MCF 10A (cell line): ENCODE measurements at regions not wholly inside any gene's neighbourhood (a gene's known extent, or its start where the extent isn't known, plus 50 kb on each side); places are given as distances from the start of the nearest gene placed in this dataset.
"Not testable (repeated sequence)": the region's sequence is repeated elsewhere in the genome, so short reads cannot be mapped to it uniquely, and the experiment has no call there.

Source experiments
- BruUV-seq: library from RNA; stranded (reverse); fragments of 400-500 nt; replicated peaks from 2 replicates; lab custom pipeline; 2021; lab: Mats Ljungman, UMichigan
- CTCF ChIA-PET: fragments of 300-600 bp; sonication (Branson Sonifier 250); formaldehyde crosslinking; extraction: SDS; loops from one replicate; lab custom pipeline; 2021; ENCODE audit warnings: antibody characterized with exemption, inconsistent platforms; lab: Yijun Ruan, JAX
- POLR2A ChIA-PET: fragments of 300-600, 350-650 bp; sonication (Branson Sonifier 250); formaldehyde crosslinking; extraction: SDS; loops from one replicate; lab custom pipeline; 2020; ENCODE audit warnings: antibody characterized with exemption, inconsistent platforms; lab: Yijun Ruan, JAX
- DNase-seq: peaks from one replicate; pipeline ENCODE4 v3.0.0-alpha.2; 2018; ENCODE audit not compliant: unreplicated experiment
- H3K27ac Mint-ChIP-seq: one replicate; pipeline ENCODE4 v1.8.0; 2022; ENCODE audit warnings: mild to moderate bottlenecking, low read depth, mixed read lengths; ENCODE audit not compliant: unreplicated experiment
- H3K27me3 Mint-ChIP-seq: one replicate; pipeline ENCODE4 v1.8.0; 2022; ENCODE audit warnings: mixed read lengths; ENCODE audit not compliant: insufficient read depth, unreplicated experiment
- H3K36me3 Mint-ChIP-seq: one replicate; pipeline ENCODE4 v1.8.0; 2022; ENCODE audit warnings: mild to moderate bottlenecking, moderate library complexity, mixed read lengths; ENCODE audit not compliant: insufficient read depth, unreplicated experiment
- H3K4me1 Mint-ChIP-seq: one replicate; pipeline ENCODE4 v1.8.0; 2022; ENCODE audit warnings: mixed read lengths; ENCODE audit not compliant: insufficient read depth, unreplicated experiment
- H3K4me3 Mint-ChIP-seq: one replicate; pipeline ENCODE4 v1.8.0; 2022; ENCODE audit warnings: mild to moderate bottlenecking, moderate library complexity, mixed read lengths; ENCODE audit not compliant: unreplicated experiment
- H3K9me3 Mint-ChIP-seq: one replicate; pipeline ENCODE4 v1.8.0; 2022; ENCODE audit warnings: mixed read lengths; ENCODE audit not compliant: unreplicated experiment
- intact Hi-C: fragments of 100-400 bp; cut with micrococcal nuclease; formaldehyde crosslinking; loops from 2 replicates; pipeline ENCODE4 v1.14.1; 2022
- TF ChIP-seq, protein P1 (sequence below): fragments of 200-600 bp; IDR thresholded peaks from one replicate; pipeline ENCODE4 v1.8.0; 2022; ENCODE audit warnings: antibody characterized with exemption, mild to moderate bottlenecking; ENCODE audit not compliant: unreplicated experiment

DNA sequence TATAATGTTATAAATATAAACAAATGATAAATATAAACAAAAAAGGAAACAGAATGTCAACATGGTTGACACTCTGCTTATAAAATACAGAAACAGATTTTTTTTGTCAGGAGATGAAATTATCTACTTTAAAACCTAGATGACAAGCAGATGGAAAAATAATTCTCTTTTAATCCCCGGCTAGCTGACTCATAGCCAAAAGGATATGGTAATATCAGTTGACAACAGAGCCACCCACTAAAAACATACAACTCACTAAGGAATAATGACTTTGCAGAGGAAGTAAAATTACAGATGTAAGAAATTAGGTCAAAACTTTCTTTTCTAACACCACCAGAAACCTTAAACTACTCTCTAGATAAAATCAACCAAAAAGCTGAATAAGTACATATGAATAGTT, 131.1 kb upstream of the ABCB5 start:
- ChIA-PET POLR2A (no interaction called here), CTCF (no interaction called here)
- TF ChIP-seq, protein P1, sequence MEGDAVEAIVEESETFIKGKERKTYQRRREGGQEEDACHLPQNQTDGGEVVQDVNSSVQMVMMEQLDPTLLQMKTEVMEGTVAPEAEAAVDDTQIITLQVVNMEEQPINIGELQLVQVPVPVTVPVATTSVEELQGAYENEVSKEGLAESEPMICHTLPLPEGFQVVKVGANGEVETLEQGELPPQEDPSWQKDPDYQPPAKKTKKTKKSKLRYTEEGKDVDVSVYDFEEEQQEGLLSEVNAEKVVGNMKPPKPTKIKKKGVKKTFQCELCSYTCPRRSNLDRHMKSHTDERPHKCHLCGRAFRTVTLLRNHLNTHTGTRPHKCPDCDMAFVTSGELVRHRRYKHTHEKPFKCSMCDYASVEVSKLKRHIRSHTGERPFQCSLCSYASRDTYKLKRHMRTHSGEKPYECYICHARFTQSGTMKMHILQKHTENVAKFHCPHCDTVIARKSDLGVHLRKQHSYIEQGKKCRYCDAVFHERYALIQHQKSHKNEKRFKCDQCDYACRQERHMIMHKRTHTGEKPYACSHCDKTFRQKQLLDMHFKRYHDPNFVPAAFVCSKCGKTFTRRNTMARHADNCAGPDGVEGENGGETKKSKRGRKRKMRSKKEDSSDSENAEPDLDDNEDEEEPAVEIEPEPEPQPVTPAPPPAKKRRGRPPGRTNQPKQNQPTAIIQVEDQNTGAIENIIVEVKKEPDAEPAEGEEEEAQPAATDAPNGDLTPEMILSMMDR = no peak
- H3K27ac Mint-ChIP-seq = no peak overlapping the region
- H3K4me1 Mint-ChIP-seq = no peaks in the 10 kb centered on the region
- H3K27me3 Mint-ChIP-seq = no peaks in the 10 kb centered on the region
- intact Hi-C loops = no loop called here
- BruUV-seq = no TSS peak
- peaks cover 15% of the 10 kb centered on the region for H3K9me3 Mint-ChIP-seq
- H3K4me3 Mint-ChIP-seq = no peak overlapping the region
- H3K36me3 Mint-ChIP-seq = no peaks in the 10 kb centered on the region
- no peak for DNase-seq

DNA sequence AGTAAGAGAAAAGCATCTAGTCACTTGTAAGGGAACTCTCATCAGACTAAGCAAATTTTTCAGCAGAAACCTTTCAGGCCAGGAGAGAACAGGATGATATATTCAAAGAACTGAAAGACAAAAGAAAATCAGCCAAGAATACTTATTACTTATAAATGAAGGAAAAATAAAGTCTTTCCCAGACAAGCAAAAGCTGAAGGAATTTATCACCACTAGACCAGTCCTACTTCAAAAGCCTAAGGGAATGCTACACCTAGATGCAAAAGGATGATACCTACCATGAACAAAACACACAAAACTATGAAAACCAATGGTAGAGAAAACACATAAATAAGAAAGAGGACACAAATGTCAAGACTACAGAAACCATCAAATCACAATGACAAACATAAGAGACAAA, 126.6 kb upstream of the ABCB5 start:
- ChIA-PET POLR2A (no interaction called here), CTCF (interaction anchor here (0.6 kb wide), 2 partner anchors 19 to 20 kb away, joined by 3 read pairs; no protein-coding TSS in a partner anchor)
- TF ChIP-seq, protein P1 = no peak
- Mint-ChIP-seq H3K4me3 (no peak overlapping the region), H3K9me3 (peaks cover 19% of the 10 kb centered on the region), H3K36me3 (no peaks in the 10 kb centered on the region), H3K27me3 (no peaks in the 10 kb centered on the region), H3K4me1 (no peaks in the 10 kb centered on the region), H3K27ac (no peak overlapping the region)
- intact Hi-C loops = no loop called here
- no peak for DNase-seq
- BruUV-seq = no TSS peak

DNA sequence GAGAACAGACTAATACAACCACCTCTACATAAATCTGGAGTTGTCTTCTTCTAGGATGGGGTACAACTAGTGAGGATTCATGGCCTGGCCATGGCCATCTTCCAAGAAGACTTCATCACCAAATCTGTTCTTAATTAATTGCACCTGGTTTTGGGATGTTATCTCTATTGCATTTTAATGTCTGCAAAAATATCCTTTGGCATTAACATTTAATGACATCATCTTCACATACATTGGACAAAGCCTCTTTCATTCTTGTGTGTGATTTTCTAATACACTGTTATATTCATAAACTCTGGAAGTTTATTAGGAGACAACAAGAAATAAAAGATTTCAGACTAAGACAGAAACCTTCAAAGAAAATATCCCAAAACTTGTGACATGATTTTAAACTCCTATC, 124.2 kb upstream of the ABCB5 start:
- intact Hi-C loops = no loop called here
- Mint-ChIP-seq H3K4me3 (no peak overlapping the region), H3K27ac (no peak overlapping the region), H3K27me3 (no peaks in the 10 kb centered on the region), H3K9me3 (peaks cover 14% of the 10 kb centered on the region), H3K4me1 (no peaks in the 10 kb centered on the region), H3K36me3 (no peaks in the 10 kb centered on the region)
- ChIA-PET POLR2A (no interaction called here), CTCF (interaction anchor here (0.7 kb wide), 1 partner anchor 1181 kb away, joined by 4 read pairs; no protein-coding TSS in a partner anchor)
- no TSS peak for BruUV-seq
- DNase-seq = no peak
- TF ChIP-seq, protein P1 = no peak

DNA sequence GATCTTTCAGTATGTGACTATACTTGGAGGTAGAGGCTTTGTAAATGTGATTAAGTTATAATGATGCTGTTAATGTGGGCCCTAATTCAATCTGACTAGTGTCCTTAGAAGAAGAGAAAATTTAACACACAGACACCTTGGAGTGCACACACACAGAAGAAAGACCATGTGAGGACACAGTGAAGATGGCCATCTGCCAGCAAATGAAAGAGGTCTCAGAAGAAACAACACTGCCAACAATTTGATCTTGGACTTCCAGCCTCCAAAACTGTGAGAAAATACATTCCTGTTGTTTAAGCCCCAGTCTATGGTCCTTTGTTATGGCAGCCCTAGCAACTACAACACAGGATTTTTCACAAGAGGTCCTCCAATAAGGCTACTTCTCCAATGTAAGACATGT, 120.9 kb upstream of the ABCB5 start:
- intact Hi-C loops = no loop called here
- no peaks in the 10 kb centered on the region for H3K27me3 Mint-ChIP-seq
- H3K4me1 Mint-ChIP-seq = no peaks in the 10 kb centered on the region
- BruUV-seq = no TSS peak
- no peak overlapping the region for H3K27ac Mint-ChIP-seq
- POLR2A ChIA-PET = no interaction called here
- TF ChIP-seq, protein P1 = no peak
- no peaks in the 10 kb centered on the region for H3K36me3 Mint-ChIP-seq
- no peak for DNase-seq
- CTCF ChIA-PET = no interaction called here
- peaks cover 26% of the 10 kb centered on the region for H3K9me3 Mint-ChIP-seq
- H3K4me3 Mint-ChIP-seq = no peak overlapping the region

DNA sequence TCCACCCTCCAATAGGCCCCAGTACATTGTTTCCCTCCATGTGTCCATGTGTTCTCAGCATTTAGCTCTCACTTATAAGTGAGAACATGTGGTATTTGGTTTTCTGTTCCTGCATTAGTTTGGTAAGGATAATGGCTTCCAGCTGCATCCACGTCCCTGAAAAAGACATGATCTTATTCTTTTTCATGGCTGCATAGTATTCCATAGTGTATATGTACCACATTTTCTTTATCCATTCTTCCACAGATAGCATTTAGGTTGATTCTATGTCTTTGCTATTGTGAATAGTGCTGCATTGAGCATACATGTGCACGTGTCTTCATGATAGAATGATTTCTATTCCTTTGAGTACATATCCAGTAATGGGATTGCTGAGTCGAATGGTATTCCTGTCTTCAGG, 114.0 kb upstream of the ABCB5 start:
- POLR2A ChIA-PET, DNase-seq, H3K4me3 Mint-ChIP-seq, CTCF ChIA-PET, H3K4me1 Mint-ChIP-seq, BruUV-seq, intact Hi-C loops, H3K27ac Mint-ChIP-seq, H3K36me3 Mint-ChIP-seq, H3K27me3 Mint-ChIP-seq: not testable (repeated sequence)
- peaks cover 27% of the 10 kb centered on the region for H3K9me3 Mint-ChIP-seq
